Suprapubic skin (tissue), 4 donors: ENCODE measurements at regions not wholly inside any gene's neighbourhood (a gene's known extent, or its start where the extent isn't known, plus 50 kb on each side); places are given as distances from the start of the nearest gene placed in this dataset.

Experiments
- DNase-seq, 2 donors: peaks; one replicate each; pipeline ENCODE4 v3.0.0-alpha.2; 2019; ENCODE audit warnings: low spot score in 2 of 2
- H3K27ac ChIP-seq: fragments of 200-600 bp; sonication (generic); one replicate; pipeline ENCODE4 v1.5.1; 2019
- H3K27me3 ChIP-seq: fragments of 200-600 bp; sonication (generic); one replicate; pipeline ENCODE4 v1.5.1; 2019
- H3K36me3 ChIP-seq: fragments of 200-600 bp; sonication (generic); one replicate; pipeline ENCODE4 v1.5.1; 2019
- H3K4me1 ChIP-seq: fragments of 200-600 bp; sonication (generic); one replicate; pipeline ENCODE4 v1.5.1; 2019
- H3K4me3 ChIP-seq: fragments of 200-600 bp; sonication (generic); one replicate; pipeline ENCODE4 v1.5.1; 2019; ENCODE audit warnings: mild to moderate bottlenecking
- H3K9me3 ChIP-seq: fragments of 200-600 bp; sonication (generic); one replicate; pipeline ENCODE4 v1.5.1; 2019
- EP300 ChIP-seq: sonication (generic); formaldehyde crosslinking; IDR thresholded peaks from one replicate; pipeline ENCODE4 v1.6.1; 2017; ENCODE audit warnings: antibody characterized with exemption
- POLR2A ChIP-seq, 2 donors: fragments of 450-650 bp; IDR thresholded peaks; one replicate each; pipeline ENCODE4 v1.6.1; 2017; ENCODE audit warnings: antibody characterized with exemption in 2 of 2, mild to moderate bottlenecking in 2 of 2, moderate library complexity in 2 of 2
- POLR2AphosphoS5 ChIP-seq, 3 donors: sonication (generic); formaldehyde crosslinking; IDR thresholded peaks; one replicate each; pipeline ENCODE4 v1.6.1; 2017; ENCODE audit warnings: antibody characterized with exemption in 3 of 3
- WGBS: methylation state at CpG from one replicate; pipeline ENCODE4 v1.1.5; 2018; 5-methylcytosine and 5-hydroxymethylcytosine counted together
- TF ChIP-seq, protein P1 (sequence below), 2 donors: fragments of 200-600 bp in 1 of 2; fragments of 450-650 bp in 1 of 2; sonication (generic) in 1 of 2; IDR thresholded peaks; one replicate each; pipeline ENCODE4 v1.5.1; 2016 to 2019; ENCODE audit warnings: antibody characterized with exemption in 2 of 2, mild to moderate bottlenecking in 1 of 2, moderate library complexity in 1 of 2

- no peak for TF ChIP-seq POLR2A (IDR thresholded peaks at IDR 0.05)
- TF ChIP-seq EP300, result no peak
- TF ChIP-seq, protein P1, sequence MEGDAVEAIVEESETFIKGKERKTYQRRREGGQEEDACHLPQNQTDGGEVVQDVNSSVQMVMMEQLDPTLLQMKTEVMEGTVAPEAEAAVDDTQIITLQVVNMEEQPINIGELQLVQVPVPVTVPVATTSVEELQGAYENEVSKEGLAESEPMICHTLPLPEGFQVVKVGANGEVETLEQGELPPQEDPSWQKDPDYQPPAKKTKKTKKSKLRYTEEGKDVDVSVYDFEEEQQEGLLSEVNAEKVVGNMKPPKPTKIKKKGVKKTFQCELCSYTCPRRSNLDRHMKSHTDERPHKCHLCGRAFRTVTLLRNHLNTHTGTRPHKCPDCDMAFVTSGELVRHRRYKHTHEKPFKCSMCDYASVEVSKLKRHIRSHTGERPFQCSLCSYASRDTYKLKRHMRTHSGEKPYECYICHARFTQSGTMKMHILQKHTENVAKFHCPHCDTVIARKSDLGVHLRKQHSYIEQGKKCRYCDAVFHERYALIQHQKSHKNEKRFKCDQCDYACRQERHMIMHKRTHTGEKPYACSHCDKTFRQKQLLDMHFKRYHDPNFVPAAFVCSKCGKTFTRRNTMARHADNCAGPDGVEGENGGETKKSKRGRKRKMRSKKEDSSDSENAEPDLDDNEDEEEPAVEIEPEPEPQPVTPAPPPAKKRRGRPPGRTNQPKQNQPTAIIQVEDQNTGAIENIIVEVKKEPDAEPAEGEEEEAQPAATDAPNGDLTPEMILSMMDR (IDR thresholded peaks at IDR 0.05), result no peak
- TF ChIP-seq POLR2AphosphoS5 (IDR thresholded peaks at IDR 0.05), result no peak
- no peaks in the 10 kb centered on the region for H3K36me3 ChIP-seq
- no peak overlapping the region for H3K27ac ChIP-seq
- no peaks in the 10 kb centered on the region for H3K27me3 ChIP-seq
- H3K4me3 ChIP-seq, result no peak overlapping the region
- no peaks in the 10 kb centered on the region for H3K4me1 ChIP-seq
- DNase-seq, result no peak
- no peaks in the 10 kb centered on the region for H3K9me3 ChIP-seq
- 55% methylated on average over 6 of the region's 6 CpGs for WGBS
Measured at GRCh38 chr7:95718577-95719410, 53.6 kb upstream of the DYNC1I1 start.

DNA sequence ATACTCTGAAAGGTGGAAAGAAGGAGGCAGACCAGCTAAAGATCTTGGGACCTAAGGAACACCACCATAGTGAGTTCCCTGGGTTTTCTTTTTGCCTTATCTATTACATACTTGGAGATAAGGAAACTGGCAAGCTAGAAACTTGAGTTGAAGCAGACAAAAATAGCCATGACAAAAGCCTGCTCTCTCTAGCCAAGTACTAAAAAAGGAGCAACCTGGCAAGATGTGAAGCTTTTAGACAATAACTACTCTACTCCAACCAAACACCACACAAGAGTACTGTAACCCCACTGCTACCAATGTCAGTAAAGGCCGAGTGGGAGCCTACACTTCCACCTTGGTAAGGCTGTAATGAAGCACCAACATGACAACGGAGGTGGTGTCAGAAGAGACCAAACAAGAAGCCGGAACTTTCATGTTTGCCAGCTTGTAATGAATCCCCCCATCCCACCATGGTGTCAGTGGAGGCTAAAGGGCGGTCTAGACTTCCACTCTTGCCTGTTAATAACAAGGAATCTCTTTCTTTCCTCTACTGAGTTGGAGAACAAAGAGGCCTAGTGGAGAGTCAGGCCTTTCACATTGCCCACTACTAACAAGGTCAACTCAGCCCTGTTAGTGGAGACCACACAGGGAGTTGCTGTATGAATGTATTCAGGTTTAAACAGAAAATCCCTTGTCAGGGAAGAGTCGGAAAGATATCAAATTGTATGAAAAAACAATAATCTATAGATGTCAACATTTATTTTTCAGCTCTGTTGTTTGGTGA lies 55.8 kb upstream of the DYNC1I1 start:
- Histone ChIP-seq H3K4me1 (no peaks in the 10 kb centered on the region), H3K4me3 (no peak overlapping the region), H3K36me3 (no peaks in the 10 kb centered on the region), H3K27me3 (no peaks in the 10 kb centered on the region), H3K9me3 (no peaks in the 10 kb centered on the region), H3K27ac (no peak overlapping the region)
- TF ChIP-seq, protein P1 (IDR thresholded peaks at IDR 0.05), result no peak
- no peak for TF ChIP-seq POLR2A (IDR thresholded peaks at IDR 0.05)
- no peak for TF ChIP-seq EP300
- TF ChIP-seq POLR2AphosphoS5 (IDR thresholded peaks at IDR 0.05), result no peak
- DNase-seq, result no peak
- WGBS, result 89% methylated on average over 5 of the region's 5 CpGs

DNA sequence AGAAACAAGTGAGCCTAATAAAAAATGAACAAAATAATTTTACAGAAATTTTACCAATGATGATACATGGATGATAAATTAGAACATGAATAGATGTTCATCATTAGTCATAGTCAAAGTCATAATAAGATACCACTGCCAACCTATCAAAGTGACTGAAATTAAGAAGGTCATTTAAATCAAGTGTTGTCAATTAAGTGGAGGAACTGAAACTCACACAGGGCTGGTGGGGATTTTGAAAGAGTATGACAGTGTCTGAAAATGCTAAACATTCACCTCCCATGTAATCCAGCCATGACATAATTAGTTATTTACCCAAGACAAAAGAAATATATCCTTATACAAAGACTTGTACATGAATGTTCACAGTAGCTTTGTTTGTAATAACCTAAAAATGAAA lies 57.1 kb upstream of the DYNC1I1 start:
- Histone ChIP-seq H3K36me3 (no peaks in the 10 kb centered on the region), H3K27ac (no peak overlapping the region), H3K9me3 (no peaks in the 10 kb centered on the region), H3K27me3 (no peaks in the 10 kb centered on the region), H3K4me3 (no peak overlapping the region), H3K4me1 (no peaks in the 10 kb centered on the region)
- DNase-seq, result no peak
- TF ChIP-seq, protein P1 (IDR thresholded peaks at IDR 0.05), result no peak
- no peak for TF ChIP-seq EP300
- no peak for TF ChIP-seq POLR2A (IDR thresholded peaks at IDR 0.05)
- no peak for TF ChIP-seq POLR2AphosphoS5 (IDR thresholded peaks at IDR 0.05)

- H3K27ac ChIP-seq, result no peak overlapping the region
- DNase-seq, result no peak
- H3K27me3 ChIP-seq, result no peaks in the 10 kb centered on the region
- no peaks in the 10 kb centered on the region for H3K36me3 ChIP-seq
- no peaks in the 10 kb centered on the region for H3K9me3 ChIP-seq
- TF ChIP-seq, protein P1 (IDR thresholded peaks at IDR 0.05), result no peak
- no peak for TF ChIP-seq POLR2AphosphoS5 (IDR thresholded peaks at IDR 0.05)
- TF ChIP-seq EP300, result no peak
- no peaks in the 10 kb centered on the region for H3K4me1 ChIP-seq
- H3K4me3 ChIP-seq, result no peak overlapping the region
Measured at GRCh38 chr7:95710711-95711110, 61.6 kb upstream of the DYNC1I1 start.

DNA sequence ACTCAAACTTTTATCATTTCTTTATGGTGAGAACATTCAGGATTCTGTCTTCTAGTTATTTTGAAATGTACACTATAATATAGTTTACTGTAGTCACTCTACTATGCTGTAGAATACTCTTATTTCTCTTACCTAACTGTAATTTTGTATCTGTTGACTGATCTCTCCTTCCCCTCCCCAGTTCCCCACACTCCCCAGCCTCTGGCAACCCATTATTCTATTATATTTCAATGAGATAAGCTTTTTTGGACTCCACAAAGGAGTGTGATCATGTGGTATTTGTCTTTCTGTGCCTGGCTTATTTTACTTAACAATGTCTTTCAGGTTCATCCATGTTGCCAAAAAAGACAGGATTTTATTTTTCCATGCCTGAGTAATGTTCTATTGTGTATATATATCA lies 71.4 kb upstream of the DYNC1I1 start:
- no peak overlapping the region for H3K4me3 ChIP-seq
- H3K27ac ChIP-seq, result no peak overlapping the region
- DNase-seq, result no peak
- TF ChIP-seq POLR2AphosphoS5 (IDR thresholded peaks at IDR 0.05) (no peak), POLR2A (IDR thresholded peaks at IDR 0.05) (no peak)
- H3K9me3 ChIP-seq, result no peaks in the 10 kb centered on the region
- H3K36me3 ChIP-seq, result no peaks in the 10 kb centered on the region
- H3K27me3 ChIP-seq, result no peaks in the 10 kb centered on the region
- H3K4me1 ChIP-seq, result no peaks in the 10 kb centered on the region
